Astrocyte (in vitro differentiated cells and primary cell): ENCODE measurements at regions not wholly inside any gene's neighbourhood (a gene's known extent, or its start where the extent isn't known, plus 50 kb on each side); places are given as distances from the start of the nearest gene placed in this dataset.

Experiments used
- EZH2 ChIP-seq: IDR thresholded peaks from 2 replicates; pipeline ENCODE4 v1.6.1; 2012; ENCODE audit warnings: mild to moderate bottlenecking, low read length, inconsistent platforms; ENCODE audit not compliant: insufficient read depth
- TF ChIP-seq, protein P1 (sequence below): IDR thresholded peaks from 2 replicates; pipeline ENCODE4 v1.5.1; 2011; ENCODE audit warnings: low read depth, mild to moderate bottlenecking, inconsistent platforms, low read length, moderate library complexity; ENCODE audit not compliant: insufficient read depth

DNA sequence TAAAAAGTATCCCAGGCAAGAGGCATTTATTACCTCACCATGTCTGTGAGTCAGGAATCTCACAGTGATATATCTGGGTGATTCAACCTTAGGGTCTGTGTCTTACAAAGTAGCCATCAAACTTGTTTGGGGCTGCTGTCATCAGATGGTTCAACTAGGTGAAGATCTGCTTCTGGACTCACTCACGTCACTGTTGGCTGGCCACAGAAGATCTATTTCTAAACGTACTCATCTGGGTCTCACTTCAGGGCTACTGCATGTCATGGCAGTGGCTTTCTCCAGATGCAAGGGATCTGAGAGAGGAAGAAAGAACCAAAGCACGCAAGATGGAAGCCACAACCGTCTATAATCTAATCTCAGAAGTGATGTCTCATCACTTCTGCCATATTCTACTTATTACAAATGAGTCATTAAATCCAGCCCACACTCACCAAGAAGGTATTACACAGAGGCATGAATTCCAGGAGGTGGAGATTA, 267.8 kb upstream of the ANKRD50 start:
- TF ChIP-seq, protein P1, sequence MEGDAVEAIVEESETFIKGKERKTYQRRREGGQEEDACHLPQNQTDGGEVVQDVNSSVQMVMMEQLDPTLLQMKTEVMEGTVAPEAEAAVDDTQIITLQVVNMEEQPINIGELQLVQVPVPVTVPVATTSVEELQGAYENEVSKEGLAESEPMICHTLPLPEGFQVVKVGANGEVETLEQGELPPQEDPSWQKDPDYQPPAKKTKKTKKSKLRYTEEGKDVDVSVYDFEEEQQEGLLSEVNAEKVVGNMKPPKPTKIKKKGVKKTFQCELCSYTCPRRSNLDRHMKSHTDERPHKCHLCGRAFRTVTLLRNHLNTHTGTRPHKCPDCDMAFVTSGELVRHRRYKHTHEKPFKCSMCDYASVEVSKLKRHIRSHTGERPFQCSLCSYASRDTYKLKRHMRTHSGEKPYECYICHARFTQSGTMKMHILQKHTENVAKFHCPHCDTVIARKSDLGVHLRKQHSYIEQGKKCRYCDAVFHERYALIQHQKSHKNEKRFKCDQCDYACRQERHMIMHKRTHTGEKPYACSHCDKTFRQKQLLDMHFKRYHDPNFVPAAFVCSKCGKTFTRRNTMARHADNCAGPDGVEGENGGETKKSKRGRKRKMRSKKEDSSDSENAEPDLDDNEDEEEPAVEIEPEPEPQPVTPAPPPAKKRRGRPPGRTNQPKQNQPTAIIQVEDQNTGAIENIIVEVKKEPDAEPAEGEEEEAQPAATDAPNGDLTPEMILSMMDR: no peak
- TF ChIP-seq EZH2: no peak
